Adrenal gland (tissue), 5 donors: ENCODE measurements at regions not wholly inside any gene's neighbourhood (a gene's known extent, or its start where the extent isn't known, plus 50 kb on each side); places are given as distances from the start of the nearest gene placed in this dataset.
"Not testable (repeated sequence)": the region's sequence is repeated elsewhere in the genome, so short reads cannot be mapped to it uniquely, and the experiment has no call there.

Source experiments
- POLR2A ChIP-seq, 2 donors: fragments of 450-650 bp; IDR thresholded peaks; one replicate each; pipeline ENCODE4 v1.6.1; 2017; ENCODE audit warnings: antibody characterized with exemption in 2 of 2, mild to moderate bottlenecking in 2 of 2, moderate library complexity in 1 of 2
- TF ChIP-seq, protein P1 (sequence below), 6 experiments: fragments of 450-650 bp in 4 of 6; fragments of 200-600 bp in 2 of 6; sonication (generic) in 1 of 6; IDR thresholded peaks; 1 replicate in 5 of 6; 2 replicates in 1 of 6; pipeline versions ENCODE4 v1.5.1 to v1.8.0; 2016 to 2021; ENCODE audit warnings: antibody characterized with exemption in 6 of 6, mild to moderate bottlenecking in 2 of 6, moderate library complexity in 1 of 6
- donor health status: DM: no; HTN: no; CAD: no.

DNA sequence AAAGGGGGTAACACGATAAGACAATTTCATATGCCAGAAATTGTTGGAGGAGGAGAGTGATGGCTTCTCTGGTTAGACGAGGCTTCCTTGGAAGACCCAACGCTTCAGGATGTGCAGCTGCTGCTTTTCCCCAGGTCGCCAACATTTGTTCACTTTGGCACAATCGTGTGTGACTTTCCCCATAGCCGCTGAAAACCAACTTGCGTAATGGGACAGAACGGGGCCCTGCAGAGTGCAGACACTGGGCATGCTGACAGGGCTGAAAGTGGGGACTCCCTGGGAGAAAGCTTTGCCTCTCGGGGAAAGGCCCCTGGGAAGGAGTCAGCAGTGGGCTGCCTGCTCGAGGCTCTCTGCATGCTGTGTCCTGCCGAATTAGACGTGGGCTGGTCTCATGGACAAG, 130.7 kb downstream of the MRPL57 start:
- TF ChIP-seq, protein P1, sequence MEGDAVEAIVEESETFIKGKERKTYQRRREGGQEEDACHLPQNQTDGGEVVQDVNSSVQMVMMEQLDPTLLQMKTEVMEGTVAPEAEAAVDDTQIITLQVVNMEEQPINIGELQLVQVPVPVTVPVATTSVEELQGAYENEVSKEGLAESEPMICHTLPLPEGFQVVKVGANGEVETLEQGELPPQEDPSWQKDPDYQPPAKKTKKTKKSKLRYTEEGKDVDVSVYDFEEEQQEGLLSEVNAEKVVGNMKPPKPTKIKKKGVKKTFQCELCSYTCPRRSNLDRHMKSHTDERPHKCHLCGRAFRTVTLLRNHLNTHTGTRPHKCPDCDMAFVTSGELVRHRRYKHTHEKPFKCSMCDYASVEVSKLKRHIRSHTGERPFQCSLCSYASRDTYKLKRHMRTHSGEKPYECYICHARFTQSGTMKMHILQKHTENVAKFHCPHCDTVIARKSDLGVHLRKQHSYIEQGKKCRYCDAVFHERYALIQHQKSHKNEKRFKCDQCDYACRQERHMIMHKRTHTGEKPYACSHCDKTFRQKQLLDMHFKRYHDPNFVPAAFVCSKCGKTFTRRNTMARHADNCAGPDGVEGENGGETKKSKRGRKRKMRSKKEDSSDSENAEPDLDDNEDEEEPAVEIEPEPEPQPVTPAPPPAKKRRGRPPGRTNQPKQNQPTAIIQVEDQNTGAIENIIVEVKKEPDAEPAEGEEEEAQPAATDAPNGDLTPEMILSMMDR (IDR thresholded peaks at IDR 0.05): not testable (repeated sequence)
- not testable (repeated sequence) for TF ChIP-seq POLR2A (IDR thresholded peaks at IDR 0.05)
